OCI-LY7 (cell line): ENCODE measurements at regions not wholly inside any gene's neighbourhood (a gene's known extent, or its start where the extent isn't known, plus 50 kb on each side); places are given as distances from the start of the nearest gene placed in this dataset.

Experiments
- CTCF ChIP-seq: fragments of 200-600 bp; sonication (generic); conservative IDR thresholded peaks from 2 replicates; pipeline ENCODE4 v1.5.1; 2014; ENCODE audit warnings: mild to moderate bottlenecking, antibody characterized with exemption, low read length, moderate library complexity, mixed read lengths
- EZH2phosphoT487 ChIP-seq: fragments of 200-600 bp; sonication (generic); IDR thresholded peaks from 2 replicates; pipeline ENCODE4 v1.6.1; 2018; ENCODE audit warnings: low read depth, borderline replicate concordance, mild to moderate bottlenecking, mixed run types, antibody characterized with exemption, low read length, moderate library complexity, mixed read lengths

GRCh38 chr16:85360323-85361277 lies 248.3 kb upstream of the CIBAR2 start:
- no peak for TF ChIP-seq CTCF
- no peak for TF ChIP-seq EZH2phosphoT487
